CD4-positive, alpha-beta T cell (primary cell): ENCODE measurements at regions not wholly inside any gene's neighbourhood (a gene's known extent, or its start where the extent isn't known, plus 50 kb on each side); places are given as distances from the start of the nearest gene placed in this dataset.

ENCODE experiments used
- ATAC-seq: fragments of 200-7000 bp; cut with Tn5 transposase; one replicate; pipeline ENCODE4 v1.10.0; 2022; ENCODE audit warnings: mild to moderate bottlenecking; ENCODE audit not compliant: poor library complexity
- CTCF ChIA-PET: fragments of 350-600 bp; sonication (Branson Sonifier 250); formaldehyde crosslinking; loops from one replicate; lab custom pipeline; 2021; ENCODE audit warnings: antibody characterized with exemption, inconsistent platforms; lab: Charles Lee
- POLR2A ChIA-PET: fragments of 350-600 bp; sonication (Branson Sonifier 250); formaldehyde crosslinking; loops from one replicate; lab custom pipeline; 2021; ENCODE audit warnings: antibody characterized with exemption, inconsistent platforms; lab: Charles Lee
- DNase-seq, 14 experiments: peaks; one replicate each; pipeline ENCODE4 v3.0.0-alpha.2; 2013 to 2020; ENCODE audit warnings: mixed read lengths in 2 of 14
- H3K27ac ChIP-seq, 2 donors: one replicate each; pipeline versions ENCODE4 v1.5.1 to v1.7.0; 2013; ENCODE audit warnings: low read length in 2 of 2, low read depth in 1 of 2, mild to moderate bottlenecking in 1 of 2
- H3K27me3 ChIP-seq, 2 experiments: 1 replicate in 1 of 2; 2 replicates in 1 of 2; pipeline versions ENCODE4 v1.6.1 to v1.7.0; 2013; ENCODE audit warnings: low read length in 2 of 2, control low read depth in 1 of 2, mild to moderate bottlenecking in 1 of 2, moderate library complexity in 1 of 2; ENCODE audit not compliant: insufficient read depth in 2 of 2, control insufficient read depth in 1 of 2
- H3K36me3 ChIP-seq: one replicate; pipeline ENCODE4 v1.6.1; 2013; ENCODE audit warnings: low read length, control low read depth; ENCODE audit not compliant: insufficient read depth
- H3K4me1 ChIP-seq: one replicate; pipeline ENCODE4 v1.6.1; 2013; ENCODE audit warnings: low read length, control low read depth; ENCODE audit not compliant: insufficient read depth
- H3K4me3 ChIP-seq: one replicate; pipeline ENCODE4 v1.5.1; 2013; ENCODE audit warnings: mild to moderate bottlenecking, low read length, moderate library complexity
- H3K9me3 ChIP-seq, 2 experiments: 1 replicate in 1 of 2; 2 replicates in 1 of 2; pipeline versions ENCODE4 v1.6.1 to v1.7.0; 2013; ENCODE audit warnings: low read length in 2 of 2, mild to moderate bottlenecking in 2 of 2, control low read depth in 1 of 2, moderate library complexity in 1 of 2; ENCODE audit not compliant: control insufficient read depth in 1 of 2, insufficient read depth in 1 of 2
- H3K27ac Mint-ChIP-seq: one replicate; pipeline ENCODE4 v1.8.0; 2020; ENCODE audit warnings: mixed read lengths
- H3K27me3 Mint-ChIP-seq: one replicate; pipeline ENCODE4 v1.8.0; 2021; ENCODE audit warnings: mixed read lengths
- H3K36me3 Mint-ChIP-seq: one replicate; pipeline ENCODE4 v1.8.0; 2021; ENCODE audit warnings: low read depth, mixed read lengths
- H3K4me1 Mint-ChIP-seq: one replicate; pipeline ENCODE4 v1.8.0; 2021; ENCODE audit warnings: low read depth, mixed read lengths
- H3K4me3 Mint-ChIP-seq: one replicate; pipeline ENCODE4 v1.8.0; 2020; ENCODE audit warnings: mild to moderate bottlenecking, mixed read lengths
- H3K9me3 Mint-ChIP-seq: one replicate; pipeline ENCODE4 v1.8.0; 2020; ENCODE audit warnings: mixed read lengths
- intact Hi-C, 2 experiments: fragments of 100-400 bp; cut with DNase I in 1 of 2; cut with micrococcal nuclease in 1 of 2; formaldehyde crosslinking; loops; one replicate each; pipeline versions ENCODE4 v1.15.1 to v1.9.0; 2023 to 2025; cut with DNase I, micrococcal nuclease
- TF ChIP-seq, protein P1 (sequence below): fragments of 200-600 bp; IDR thresholded peaks from one replicate; pipeline ENCODE4 v1.8.0; 2022; ENCODE audit warnings: antibody characterized with exemption, mild to moderate bottlenecking

- Histone ChIP-seq H3K27ac (no peak overlapping the region), H3K36me3 (no peaks in the 10 kb centered on the region), H3K27me3 (no peaks in the 10 kb centered on the region), H3K4me3 (no peak overlapping the region), H3K4me1 (no peaks in the 10 kb centered on the region), H3K9me3 (no peaks in the 10 kb centered on the region)
- intact Hi-C loops: no loop called here
- Mint-ChIP-seq H3K4me3 (no peak overlapping the region), H3K36me3 (no peaks in the 10 kb centered on the region), H3K27ac (no peak overlapping the region), H3K27me3 (no peaks in the 10 kb centered on the region), H3K4me1 (no peaks in the 10 kb centered on the region), H3K9me3 (peaks cover 2% of the 10 kb centered on the region)
- no peak for ATAC-seq
- ChIA-PET CTCF (no interaction called here), POLR2A (no interaction called here)
- TF ChIP-seq, protein P1, sequence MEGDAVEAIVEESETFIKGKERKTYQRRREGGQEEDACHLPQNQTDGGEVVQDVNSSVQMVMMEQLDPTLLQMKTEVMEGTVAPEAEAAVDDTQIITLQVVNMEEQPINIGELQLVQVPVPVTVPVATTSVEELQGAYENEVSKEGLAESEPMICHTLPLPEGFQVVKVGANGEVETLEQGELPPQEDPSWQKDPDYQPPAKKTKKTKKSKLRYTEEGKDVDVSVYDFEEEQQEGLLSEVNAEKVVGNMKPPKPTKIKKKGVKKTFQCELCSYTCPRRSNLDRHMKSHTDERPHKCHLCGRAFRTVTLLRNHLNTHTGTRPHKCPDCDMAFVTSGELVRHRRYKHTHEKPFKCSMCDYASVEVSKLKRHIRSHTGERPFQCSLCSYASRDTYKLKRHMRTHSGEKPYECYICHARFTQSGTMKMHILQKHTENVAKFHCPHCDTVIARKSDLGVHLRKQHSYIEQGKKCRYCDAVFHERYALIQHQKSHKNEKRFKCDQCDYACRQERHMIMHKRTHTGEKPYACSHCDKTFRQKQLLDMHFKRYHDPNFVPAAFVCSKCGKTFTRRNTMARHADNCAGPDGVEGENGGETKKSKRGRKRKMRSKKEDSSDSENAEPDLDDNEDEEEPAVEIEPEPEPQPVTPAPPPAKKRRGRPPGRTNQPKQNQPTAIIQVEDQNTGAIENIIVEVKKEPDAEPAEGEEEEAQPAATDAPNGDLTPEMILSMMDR: no peak
- no peak for DNase-seq
Observed at GRCh38 chr5:93107141-93107540, 473.9 kb downstream of the NR2F1-AS1 start.

DNA sequence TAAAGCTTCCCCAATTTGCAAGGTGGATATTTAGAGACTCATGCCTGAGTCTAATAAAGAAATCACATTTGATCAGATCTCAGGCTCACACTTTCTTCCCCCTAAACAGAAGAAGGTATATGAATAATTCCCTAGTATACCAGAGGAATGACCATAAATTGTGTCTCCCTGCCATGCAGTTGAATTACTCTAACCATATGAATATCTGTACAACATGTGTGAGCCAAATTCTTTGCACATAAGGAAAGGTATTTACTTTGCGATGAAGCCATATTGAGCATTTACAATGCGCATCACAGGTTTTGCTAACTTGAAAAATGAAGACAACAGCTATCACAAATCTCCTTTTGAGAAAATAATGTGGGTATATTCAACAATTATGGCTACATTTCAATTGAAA is 479.4 kb downstream of the NR2F1-AS1 start:
- no peak for DNase-seq
- Histone ChIP-seq H3K9me3 (peaks cover 0 to 4% of the 10 kb centered on the region in 2 experiments), H3K27ac (no peak overlapping the region), H3K4me3 (no peak overlapping the region), H3K4me1 (no peaks in the 10 kb centered on the region), H3K36me3 (no peaks in the 10 kb centered on the region), H3K27me3 (no peaks in the 10 kb centered on the region)
- H3K36me3 Mint-ChIP-seq: no peaks in the 10 kb centered on the region
- H3K27ac Mint-ChIP-seq: no peak overlapping the region
- TF ChIP-seq, protein P1: no peak
- intact Hi-C loops: no loop called here
- H3K4me1 Mint-ChIP-seq: no peaks in the 10 kb centered on the region
- POLR2A ChIA-PET: no interaction called here
- no peak for ATAC-seq
- peaks cover 2% of the 10 kb centered on the region for H3K9me3 Mint-ChIP-seq
- H3K27me3 Mint-ChIP-seq: no peaks in the 10 kb centered on the region
- CTCF ChIA-PET: no interaction called here
- H3K4me3 Mint-ChIP-seq: no peak overlapping the region

- DNase-seq (no peak), ATAC-seq (no peak)
- Histone ChIP-seq H3K4me3 (no peak overlapping the region), H3K27me3 (no peaks in the 10 kb centered on the region), H3K9me3 (peaks cover 0 to 4% of the 10 kb centered on the region in 2 experiments), H3K36me3 (no peaks in the 10 kb centered on the region), H3K27ac (no peak overlapping the region), H3K4me1 (no peaks in the 10 kb centered on the region)
- H3K36me3 Mint-ChIP-seq: no peaks in the 10 kb centered on the region
- CTCF ChIA-PET: no interaction called here
- POLR2A ChIA-PET: no interaction called here
- H3K4me3 Mint-ChIP-seq: no peak overlapping the region
- no peaks in the 10 kb centered on the region for H3K27me3 Mint-ChIP-seq
- TF ChIP-seq, protein P1: no peak
- no peaks in the 10 kb centered on the region for H3K4me1 Mint-ChIP-seq
- intact Hi-C loops: no loop called here
- H3K27ac Mint-ChIP-seq: no peak overlapping the region
- H3K9me3 Mint-ChIP-seq: peaks cover 4% of the 10 kb centered on the region
Observed at GRCh38 chr5:93100976-93101375, 480.0 kb downstream of the NR2F1-AS1 start.
